H9 (cell line): ENCODE measurements at regions not wholly inside any gene's neighbourhood (a gene's known extent, or its start where the extent isn't known, plus 50 kb on each side); places are given as distances from the start of the nearest gene placed in this dataset.

ENCODE experiments used
- DNase-seq: peaks from one replicate; pipeline ENCODE4 v3.0.0-alpha.2; 2017
- H2AFZ ChIP-seq: one replicate; pipeline ENCODE4 v1.6.1; 2013; ENCODE audit warnings: mild to moderate bottlenecking, low read length, control low read depth, moderate library complexity
- H2AK5ac ChIP-seq: 2 replicates; pipeline ENCODE4 v1.6.1; 2013; ENCODE audit warnings: low read length, control low read depth, mixed read lengths; ENCODE audit not compliant: insufficient read length
- H2BK120ac ChIP-seq: one replicate; pipeline ENCODE4 v1.6.1; 2013; ENCODE audit warnings: low read depth, mild to moderate bottlenecking, low read length, control low read depth, inconsistent platforms; ENCODE audit not compliant: poor library complexity, severe bottlenecking
- H2BK12ac ChIP-seq: 2 replicates; pipeline ENCODE4 v1.6.1; 2013; ENCODE audit warnings: low read length, control low read depth, mixed read lengths, low read depth; ENCODE audit not compliant: insufficient read length
- H2BK15ac ChIP-seq: 2 replicates; pipeline ENCODE4 v1.6.1; 2013; ENCODE audit warnings: low read depth, low read length, control low read depth
- H2BK20ac ChIP-seq: one replicate; pipeline ENCODE4 v1.6.1; 2013; ENCODE audit warnings: low read depth, mild to moderate bottlenecking, low read length, control low read depth, inconsistent platforms; ENCODE audit not compliant: poor library complexity, severe bottlenecking
- H2BK5ac ChIP-seq: 2 replicates; pipeline ENCODE4 v1.6.1; 2013; ENCODE audit warnings: low read length, control low read depth, mixed read lengths; ENCODE audit not compliant: insufficient read length
- H3K14ac ChIP-seq: 2 replicates; pipeline ENCODE4 v1.6.1; 2013; ENCODE audit warnings: low read length, control low read depth; ENCODE audit not compliant: insufficient read depth
- H3K18ac ChIP-seq: 2 replicates; pipeline ENCODE4 v1.6.1; 2013; ENCODE audit warnings: low read depth, mild to moderate bottlenecking, mixed read lengths, low read length, control low read depth; ENCODE audit not compliant: insufficient read length
- H3K23ac ChIP-seq: 2 replicates; pipeline ENCODE4 v1.6.1; 2013; ENCODE audit warnings: low read length, control low read depth, mixed read lengths, low read depth; ENCODE audit not compliant: insufficient read length
- H3K23me2 ChIP-seq: 2 replicates; pipeline ENCODE4 v1.6.1; 2013; ENCODE audit warnings: low read depth, mild to moderate bottlenecking, mixed read lengths, low read length, control low read depth; ENCODE audit not compliant: insufficient read length, poor library complexity, severe bottlenecking
- H3K27ac ChIP-seq: 2 replicates; pipeline ENCODE4 v1.5.1; 2013; ENCODE audit warnings: low read length, control low read depth, mixed read lengths, low read depth; ENCODE audit not compliant: insufficient read length
- H3K27me3 ChIP-seq: 2 replicates; pipeline ENCODE4 v1.6.1; 2013; ENCODE audit warnings: low read length, control low read depth, inconsistent platforms; ENCODE audit not compliant: insufficient read depth
- H3K4ac ChIP-seq: 2 replicates; pipeline ENCODE4 v1.6.1; 2013; ENCODE audit warnings: low read depth, mild to moderate bottlenecking, control low read depth, inconsistent platforms, low read length, moderate library complexity
- H3K4me1 ChIP-seq: 2 replicates; pipeline ENCODE4 v1.6.1; 2013; ENCODE audit warnings: low read length, control low read depth, inconsistent platforms; ENCODE audit not compliant: insufficient read depth
- H3K4me2 ChIP-seq: 2 replicates; pipeline ENCODE4 v1.6.1; 2013; ENCODE audit warnings: low read length, control low read depth, mixed read lengths; ENCODE audit not compliant: insufficient read length, insufficient read depth
- H3K56ac ChIP-seq: 2 replicates; pipeline ENCODE4 v1.6.1; 2013; ENCODE audit warnings: low read depth, mild to moderate bottlenecking, mixed read lengths, low read length, control low read depth; ENCODE audit not compliant: insufficient read length
- H3K79me1 ChIP-seq: 2 replicates; pipeline ENCODE4 v1.6.1; 2013; ENCODE audit warnings: low read depth, mild to moderate bottlenecking, moderate library complexity, low read length, control low read depth, inconsistent platforms; ENCODE audit not compliant: insufficient read depth, poor library complexity, severe bottlenecking
- H3K79me2 ChIP-seq: 2 replicates; pipeline ENCODE4 v1.6.1; 2013; ENCODE audit warnings: low read length, control low read depth, inconsistent platforms; ENCODE audit not compliant: insufficient read depth
- H3K9ac ChIP-seq: 2 replicates; pipeline ENCODE4 v1.6.1; 2013; ENCODE audit warnings: low read length, control low read depth, mixed read lengths; ENCODE audit not compliant: insufficient read length; ENCODE audit errors: extremely low read depth
- H3K9me3 ChIP-seq: one replicate; pipeline ENCODE4 v1.6.1; 2013; ENCODE audit warnings: low read depth, low read length, inconsistent platforms; ENCODE audit not compliant: control insufficient read depth
- H3T11ph ChIP-seq: one replicate; pipeline ENCODE4 v1.6.1; 2013; ENCODE audit warnings: mild to moderate bottlenecking, low read length, control low read depth, inconsistent platforms
- H4K20me1 ChIP-seq: one replicate; pipeline ENCODE4 v1.6.1; 2013; ENCODE audit not compliant: control insufficient read depth, insufficient read length, insufficient read depth
- H4K5ac ChIP-seq: 2 replicates; pipeline ENCODE4 v1.6.1; 2013; ENCODE audit warnings: low read depth, mild to moderate bottlenecking, mixed read lengths, low read length, control low read depth; ENCODE audit not compliant: insufficient read length
- H4K8ac ChIP-seq: replicated peaks from 2 replicates; pipeline ENCODE4 v1.6.1; 2013; ENCODE audit warnings: low read length, control low read depth, mixed read lengths, low read depth; ENCODE audit not compliant: insufficient read length
- H4K91ac ChIP-seq: 2 replicates; pipeline ENCODE4 v1.6.1; 2013; ENCODE audit warnings: low read depth, mild to moderate bottlenecking, moderate library complexity, mixed read lengths, low read length, control low read depth; ENCODE audit not compliant: insufficient read length
- H3K27ac Mint-ChIP-seq, 3 experiments: 2 replicates in 2 of 3; 3 replicates in 1 of 3; pipeline ENCODE4 v1.8.0; 2020 to 2021; ENCODE audit warnings: mixed read lengths in 3 of 3, mild to moderate bottlenecking in 1 of 3, moderate library complexity in 1 of 3
- H3K27me3 Mint-ChIP-seq: 2 replicates; pipeline ENCODE4 v1.8.0; 2021; ENCODE audit warnings: low read depth, mild to moderate bottlenecking, moderate library complexity, mixed read lengths
- H3K36me3 Mint-ChIP-seq, 3 experiments: 2 replicates in 2 of 3; 3 replicates in 1 of 3; pipeline ENCODE4 v1.8.0; 2020 to 2021; ENCODE audit warnings: low read depth in 3 of 3, mixed read lengths in 3 of 3; ENCODE audit not compliant: insufficient read depth in 1 of 3
- H3K4me1 Mint-ChIP-seq, 2 experiments: 2 replicates each; pipeline ENCODE4 v1.8.0; 2020; ENCODE audit warnings: mixed read lengths in 2 of 2
- H3K4me3 Mint-ChIP-seq, 2 experiments: 2 replicates in 1 of 2; 3 replicates in 1 of 2; pipeline ENCODE4 v1.8.0; 2020 to 2021; ENCODE audit warnings: mild to moderate bottlenecking in 2 of 2, mixed read lengths in 2 of 2, moderate library complexity in 1 of 2
- H3K9me3 Mint-ChIP-seq, 2 experiments: 2 replicates in 1 of 2; 3 replicates in 1 of 2; pipeline ENCODE4 v1.8.0; 2020; ENCODE audit warnings: mild to moderate bottlenecking in 2 of 2, mixed read lengths in 2 of 2, moderate library complexity in 1 of 2
- WGBS: extraction: QIAGEN DNeasy Blood & Tissue Kit; methylation state at CpG from one replicate; pipeline ENCODE4 v1.1.7; 2013; ENCODE audit warnings: missing lambda C conversion rate, low lambda C conversion rate, mixed read lengths; ENCODE audit not compliant: insufficient read length; ENCODE audit errors: extremely low coverage; 5-methylcytosine and 5-hydroxymethylcytosine counted together
- TF ChIP-seq, protein P1 (sequence below): fragments of 200-600 bp; sonication (generic); conservative IDR thresholded peaks from 3 replicates; pipeline ENCODE4 v1.8.0; 2021; ENCODE audit warnings: antibody characterized with exemption, mild to moderate bottlenecking

DNA sequence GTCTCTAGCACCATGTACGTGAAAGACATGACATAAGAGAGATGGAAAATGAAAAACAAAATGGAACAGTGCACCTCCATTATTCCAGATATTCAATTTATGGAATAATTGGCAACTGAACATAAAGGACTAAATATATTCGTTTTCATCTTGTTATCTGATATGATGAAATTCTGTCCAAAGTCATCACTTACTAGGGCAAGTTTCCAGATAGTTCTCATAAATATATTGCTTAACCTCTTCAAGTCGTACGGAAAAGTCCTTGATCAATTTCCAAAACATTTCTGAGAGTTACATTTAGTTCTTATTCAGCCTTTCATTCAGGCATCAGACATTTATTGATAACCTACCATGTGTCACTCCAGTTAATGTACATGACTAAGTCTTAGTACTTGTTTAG is 185.2 kb downstream of the HGF start:
- no peaks in the 10 kb centered on the region for H4K20me1 ChIP-seq
- no peak for DNase-seq
- H3K27me3 ChIP-seq: no peaks in the 10 kb centered on the region
- no peaks in the 10 kb centered on the region for H3K23me2 ChIP-seq
- Mint-ChIP-seq H3K4me1 (no peaks in the 10 kb centered on the region), H3K4me3 (no peak overlapping the region), H3K36me3 (no peaks in the 10 kb centered on the region), H3K27ac (no peak overlapping the region), H3K9me3 (no peaks in the 10 kb centered on the region), H3K27me3 (no peaks in the 10 kb centered on the region)
- no peak overlapping the region for H3K14ac ChIP-seq
- H3K4me1 ChIP-seq: no peaks in the 10 kb centered on the region
- H4K5ac ChIP-seq: no peak overlapping the region
- H3K9ac ChIP-seq: no peak overlapping the region
- no peak overlapping the region for H2BK120ac ChIP-seq
- no CpG with 5 or more reads among the region's 4 CpGs for WGBS
- H2BK20ac ChIP-seq: no peak overlapping the region
- no peak overlapping the region for H3K27ac ChIP-seq
- H3T11ph ChIP-seq: no peak overlapping the region
- H4K91ac ChIP-seq: no peak overlapping the region
- H2BK15ac ChIP-seq: no peak overlapping the region
- no peak overlapping the region for H2BK5ac ChIP-seq
- TF ChIP-seq, protein P1, sequence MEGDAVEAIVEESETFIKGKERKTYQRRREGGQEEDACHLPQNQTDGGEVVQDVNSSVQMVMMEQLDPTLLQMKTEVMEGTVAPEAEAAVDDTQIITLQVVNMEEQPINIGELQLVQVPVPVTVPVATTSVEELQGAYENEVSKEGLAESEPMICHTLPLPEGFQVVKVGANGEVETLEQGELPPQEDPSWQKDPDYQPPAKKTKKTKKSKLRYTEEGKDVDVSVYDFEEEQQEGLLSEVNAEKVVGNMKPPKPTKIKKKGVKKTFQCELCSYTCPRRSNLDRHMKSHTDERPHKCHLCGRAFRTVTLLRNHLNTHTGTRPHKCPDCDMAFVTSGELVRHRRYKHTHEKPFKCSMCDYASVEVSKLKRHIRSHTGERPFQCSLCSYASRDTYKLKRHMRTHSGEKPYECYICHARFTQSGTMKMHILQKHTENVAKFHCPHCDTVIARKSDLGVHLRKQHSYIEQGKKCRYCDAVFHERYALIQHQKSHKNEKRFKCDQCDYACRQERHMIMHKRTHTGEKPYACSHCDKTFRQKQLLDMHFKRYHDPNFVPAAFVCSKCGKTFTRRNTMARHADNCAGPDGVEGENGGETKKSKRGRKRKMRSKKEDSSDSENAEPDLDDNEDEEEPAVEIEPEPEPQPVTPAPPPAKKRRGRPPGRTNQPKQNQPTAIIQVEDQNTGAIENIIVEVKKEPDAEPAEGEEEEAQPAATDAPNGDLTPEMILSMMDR: no peak
- H3K56ac ChIP-seq: no peak overlapping the region
- no peak overlapping the region for H3K18ac ChIP-seq
- H3K79me2 ChIP-seq: no peaks in the 10 kb centered on the region
- no peak overlapping the region for H2BK12ac ChIP-seq
- H3K4ac ChIP-seq: no peak overlapping the region
- H3K79me1 ChIP-seq: no peaks in the 10 kb centered on the region
- H3K23ac ChIP-seq: no peak overlapping the region
- no peak overlapping the region for H4K8ac ChIP-seq
- no peak overlapping the region for H2AK5ac ChIP-seq
- no peaks in the 10 kb centered on the region for H3K9me3 ChIP-seq
- no peak overlapping the region for H2AFZ ChIP-seq
- H3K4me2 ChIP-seq: no peak overlapping the region
